Stimulated activated CD4-positive, alpha-beta T cell treated with anti-CD3 and anti-CD28 coated beads, Interleukin-4, amount 100 ng/mL, for 4 hours (primary cell): ENCODE measurements at regions not wholly inside any gene's neighbourhood (a gene's known extent, or its start where the extent isn't known, plus 50 kb on each side); places are given as distances from the start of the nearest gene placed in this dataset.
"Not testable (repeated sequence)": the region's sequence is repeated elsewhere in the genome, so short reads cannot be mapped to it uniquely, and the experiment has no call there.

ENCODE experiments used
- DNase-seq, 2 experiments: peaks; one replicate each; pipeline ENCODE4 v3.0.0-alpha.2; 2020

DNA sequence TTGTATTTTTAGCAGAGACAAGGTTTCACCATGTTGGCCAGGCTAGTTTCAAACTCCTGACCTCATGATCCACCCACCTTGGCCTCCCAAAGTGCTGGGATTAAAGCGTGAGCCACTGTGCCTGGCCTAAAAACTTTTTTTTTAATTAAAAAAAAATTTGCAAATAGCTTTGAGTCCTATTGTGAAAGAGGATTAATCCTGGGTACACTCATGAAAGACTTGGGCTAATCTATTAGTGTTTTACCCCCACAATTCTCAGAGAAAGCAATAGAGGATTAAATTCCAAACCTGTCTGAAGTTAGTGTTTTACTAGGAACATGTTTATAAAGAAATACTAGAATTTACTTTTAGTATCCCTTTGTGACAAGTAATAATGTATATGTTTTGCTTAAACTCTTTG lies 76.9 kb upstream of the ITGB1 start:
- DNase-seq = no peak

DNA sequence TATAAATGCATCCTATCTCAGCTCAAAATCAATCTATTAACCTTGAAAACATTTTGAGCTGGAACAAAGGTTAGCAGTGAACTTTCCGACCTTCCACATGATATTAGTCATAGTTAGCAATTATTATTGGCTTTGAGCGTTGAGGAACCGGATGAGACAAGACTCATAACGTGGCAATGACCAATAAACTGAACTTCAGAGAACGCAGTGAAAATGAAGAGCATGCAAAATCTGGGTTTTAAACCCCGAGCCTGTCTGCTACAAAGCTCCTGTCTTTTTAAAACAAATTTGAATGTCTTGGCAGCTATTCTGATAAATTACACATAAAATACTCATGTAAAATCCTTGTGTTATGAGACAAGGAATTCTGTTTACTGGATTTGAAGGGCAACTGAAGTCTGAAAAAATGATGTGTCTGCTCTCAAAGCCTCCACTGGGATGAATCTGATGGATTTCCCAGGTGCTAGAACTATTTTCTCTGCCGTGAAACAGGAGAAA lies 74.7 kb upstream of the ITGB1 start:
- DNase-seq = no peak

DNA sequence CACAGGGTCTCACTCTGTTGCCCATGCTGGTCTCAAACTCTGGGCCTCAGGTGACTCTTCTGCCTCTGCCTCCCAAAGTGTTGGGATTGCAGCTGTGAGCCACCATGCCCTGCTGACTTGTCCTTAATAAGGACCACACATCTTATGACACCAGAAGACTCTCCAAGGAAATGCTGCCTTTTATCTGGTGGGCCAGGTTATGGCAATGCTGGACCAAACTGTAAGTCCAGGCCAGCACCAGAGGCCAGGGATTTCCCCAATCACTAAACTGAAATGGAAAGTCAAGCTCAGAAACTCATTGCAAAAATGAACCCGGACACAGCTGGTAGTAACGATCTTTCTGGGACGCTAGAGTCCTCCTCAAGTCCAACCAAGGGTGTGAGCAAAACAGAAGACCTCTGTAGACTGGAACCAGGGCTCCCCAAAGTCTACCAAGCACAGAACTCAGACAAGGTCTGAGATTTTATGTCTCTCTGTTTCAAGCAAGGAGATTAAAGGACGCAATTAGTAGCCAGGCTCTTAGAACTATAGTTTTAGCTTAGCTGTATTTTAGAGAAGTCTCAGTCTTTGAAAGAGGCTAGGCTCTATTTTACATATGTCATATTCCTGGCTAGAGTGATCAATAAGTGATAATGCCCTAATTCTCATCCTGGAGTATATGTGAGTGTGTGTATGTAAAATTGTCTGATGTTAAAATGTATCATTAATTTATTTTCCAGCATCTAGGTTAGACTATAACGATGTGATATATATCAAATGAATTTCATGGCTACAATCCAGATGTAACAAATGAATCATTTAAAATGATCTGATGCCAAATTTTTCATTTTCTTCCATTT lies 74.0 kb upstream of the ITGB1 start:
- no peak for DNase-seq

DNA sequence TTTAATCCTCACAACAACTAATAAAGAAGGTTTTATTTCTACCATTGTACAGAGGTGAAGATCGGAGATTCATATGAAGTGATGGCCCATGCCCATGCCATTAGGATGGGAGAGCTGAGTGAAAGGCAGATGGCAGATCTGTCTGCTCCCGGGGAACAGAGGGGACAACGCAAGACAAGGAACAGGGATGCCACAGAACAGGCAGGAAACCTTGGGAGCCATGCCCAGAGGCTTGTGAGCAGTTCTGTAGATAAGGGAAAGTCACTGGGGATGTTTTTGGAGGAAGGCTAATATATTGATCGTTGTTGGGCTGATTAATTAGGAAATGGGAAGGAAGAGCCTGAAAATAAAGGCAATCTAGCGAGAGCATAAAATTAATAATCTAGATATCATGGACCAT lies 73.1 kb upstream of the ITGB1 start:
- no peak for DNase-seq

GRCh38 chr10:33028515-33028914 lies 70.5 kb upstream of the ITGB1 start:
- DNase-seq = peak; percentile 14 to 49

DNA sequence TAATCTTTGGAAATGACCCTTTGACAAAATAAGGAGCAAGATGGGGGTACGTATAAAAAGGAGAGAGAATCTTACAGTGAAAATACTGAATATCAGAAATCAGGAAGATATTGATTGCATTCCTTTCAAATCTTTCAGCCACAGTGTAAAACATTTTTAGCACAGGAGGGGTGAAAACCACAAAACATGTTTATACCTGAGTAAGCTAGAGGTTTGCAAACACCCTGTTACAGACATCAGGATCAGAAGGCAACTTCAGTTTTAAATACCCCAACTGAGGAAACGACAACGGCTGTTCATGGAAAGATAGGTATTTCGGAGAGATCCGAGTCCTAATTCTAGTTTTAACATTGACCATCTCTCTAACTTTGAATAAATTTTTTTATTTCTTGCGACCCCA lies 69.1 kb upstream of the ITGB1 start:
- DNase-seq = no peak

GRCh38 chr10:33026422-33026821 lies 68.4 kb upstream of the ITGB1 start:
- no peak for DNase-seq

- DNase-seq = no peak
These were observed 67.9 kb upstream of the ITGB1 start for GRCh38 chr10:33025910-33026309.

DNA sequence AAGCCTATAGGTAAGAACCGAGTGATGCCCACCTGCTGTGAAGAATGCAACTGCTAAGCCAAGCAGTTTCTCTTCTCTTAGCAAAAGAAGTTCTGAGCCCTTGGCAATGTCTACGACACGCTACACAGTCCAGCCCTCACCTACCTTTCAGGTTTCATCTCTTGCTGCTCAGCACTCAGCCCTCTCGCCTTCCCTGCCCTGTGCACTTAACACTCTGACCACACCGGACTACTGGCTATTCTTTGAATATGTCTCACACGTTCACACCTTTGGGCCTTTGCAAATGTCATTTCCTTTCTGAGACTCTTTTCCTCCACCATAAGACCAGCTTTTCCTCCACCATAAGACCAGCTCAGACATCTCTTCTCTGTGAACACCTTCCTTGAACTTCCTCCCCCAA lies 67.0 kb upstream of the ITGB1 start:
- DNase-seq = no peak

DNA sequence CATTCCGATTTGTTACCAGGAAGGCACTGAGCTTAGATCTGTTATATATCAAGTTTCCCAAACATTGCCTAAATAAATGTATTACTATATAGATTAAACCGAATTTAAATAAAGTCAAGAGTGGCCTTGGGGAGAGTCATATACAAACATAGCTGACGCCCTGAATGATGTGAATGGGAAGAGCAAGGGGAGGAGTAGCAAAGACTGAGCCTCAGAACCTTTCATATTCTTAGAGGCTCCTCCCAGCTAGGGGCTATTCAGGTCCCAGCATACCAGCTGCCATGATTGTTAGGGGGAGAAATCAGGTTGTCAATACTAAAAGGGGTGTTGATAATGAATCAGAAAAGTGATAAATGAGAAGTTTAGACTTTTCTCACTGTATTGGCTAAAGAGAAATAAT lies 64.7 kb upstream of the ITGB1 start:
- no peak for DNase-seq

GRCh38 chr10:33022090-33022489 lies 64.1 kb upstream of the ITGB1 start:
- DNase-seq = no peak

DNA sequence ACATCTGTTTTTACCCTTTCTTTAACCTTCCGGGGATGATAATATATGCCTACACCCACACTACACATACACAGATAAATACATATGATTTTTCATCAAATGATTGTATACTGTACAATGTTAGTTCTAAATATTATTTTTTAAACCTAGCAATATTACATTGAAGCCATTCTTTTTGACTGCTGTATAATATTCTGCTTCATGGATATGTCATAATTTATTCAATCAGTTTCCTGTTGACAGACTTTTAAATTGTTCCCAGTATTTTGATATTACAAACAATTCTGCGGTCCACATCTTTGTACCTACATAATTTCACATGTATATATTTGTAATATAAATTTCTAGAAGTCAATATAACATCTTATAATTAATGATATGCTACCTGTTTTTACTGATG lies 59.0 kb upstream of the ITGB1 start:
- no peak for DNase-seq

DNA sequence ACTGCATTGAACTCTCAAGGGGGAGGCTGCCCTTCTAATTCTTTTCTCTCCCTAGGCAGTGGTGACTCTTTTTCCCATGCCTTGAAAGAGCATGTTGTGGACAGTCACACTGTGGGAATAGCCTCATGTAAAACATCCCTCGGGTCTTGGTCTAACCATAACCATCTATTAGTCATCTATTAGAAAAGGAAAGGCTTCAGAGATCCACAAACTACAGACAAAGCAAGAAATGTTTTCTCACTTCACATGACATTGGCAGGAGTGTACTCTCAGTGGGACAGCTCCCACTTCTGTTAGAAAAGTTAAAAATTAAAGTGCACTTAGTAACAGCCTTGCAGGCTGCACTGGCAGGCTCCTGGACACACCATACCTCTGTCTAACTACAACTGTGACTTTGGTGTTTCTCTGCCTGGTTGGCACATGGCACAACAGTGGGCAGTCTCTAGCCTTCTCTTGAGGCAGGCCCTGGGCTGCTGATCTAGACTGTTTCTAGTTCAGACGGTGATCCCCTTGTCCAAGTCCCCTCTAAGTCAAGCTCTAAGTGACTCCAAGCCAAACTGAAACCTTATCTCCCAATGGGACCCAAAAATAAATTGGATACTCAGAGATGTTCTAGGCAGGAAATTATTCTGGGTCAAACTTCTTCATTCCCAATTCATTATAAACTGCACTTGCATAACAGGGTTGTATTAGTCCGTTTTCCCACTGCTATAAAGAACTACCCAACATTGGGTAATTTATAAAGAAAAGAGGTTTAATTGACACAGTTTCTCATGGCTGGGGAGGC lies 57.9 kb upstream of the ITGB1 start:
- no peak for DNase-seq

DNA sequence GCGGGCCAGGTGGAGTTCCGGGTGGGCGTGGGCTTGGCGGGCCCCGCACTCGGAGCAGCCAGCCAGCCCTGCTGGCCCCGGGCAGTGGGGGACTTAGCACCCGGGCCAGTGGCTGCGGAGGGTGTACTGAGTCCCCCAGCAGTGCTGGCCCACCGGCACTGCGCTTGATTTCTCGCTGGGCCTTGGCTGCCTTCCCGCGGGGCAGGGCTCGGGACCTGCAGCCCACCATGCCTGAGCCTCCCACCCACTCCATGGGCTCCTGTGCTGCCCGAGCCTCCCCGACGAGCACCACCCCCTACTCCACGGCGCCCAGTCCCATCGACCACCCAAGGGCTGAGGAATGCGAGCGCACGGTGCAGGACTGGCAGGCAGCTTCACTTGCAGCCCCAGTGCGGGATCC lies 55.3 kb upstream of the ITGB1 start:
- DNase-seq = not testable (repeated sequence)

DNA sequence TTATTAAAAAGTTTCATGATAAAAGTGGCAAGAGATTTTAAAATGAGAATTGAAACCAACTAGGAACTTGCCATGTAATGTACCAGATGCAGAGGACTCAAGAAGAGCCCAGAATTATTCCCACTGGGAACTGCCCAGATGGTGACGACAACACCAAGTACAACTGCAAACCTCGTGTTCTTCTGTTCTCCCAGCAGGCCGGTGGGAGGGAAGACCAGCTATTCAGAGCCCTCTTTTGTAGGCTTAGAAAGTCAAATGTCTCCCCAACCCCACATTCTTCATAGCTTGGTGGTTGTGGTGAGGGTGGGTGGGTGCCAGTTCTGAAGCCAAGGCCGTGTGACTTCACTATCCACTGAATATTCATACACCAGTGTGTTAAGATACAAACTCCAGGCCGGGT lies 54.3 kb upstream of the ITGB1 start:
- DNase-seq = no peak

DNA sequence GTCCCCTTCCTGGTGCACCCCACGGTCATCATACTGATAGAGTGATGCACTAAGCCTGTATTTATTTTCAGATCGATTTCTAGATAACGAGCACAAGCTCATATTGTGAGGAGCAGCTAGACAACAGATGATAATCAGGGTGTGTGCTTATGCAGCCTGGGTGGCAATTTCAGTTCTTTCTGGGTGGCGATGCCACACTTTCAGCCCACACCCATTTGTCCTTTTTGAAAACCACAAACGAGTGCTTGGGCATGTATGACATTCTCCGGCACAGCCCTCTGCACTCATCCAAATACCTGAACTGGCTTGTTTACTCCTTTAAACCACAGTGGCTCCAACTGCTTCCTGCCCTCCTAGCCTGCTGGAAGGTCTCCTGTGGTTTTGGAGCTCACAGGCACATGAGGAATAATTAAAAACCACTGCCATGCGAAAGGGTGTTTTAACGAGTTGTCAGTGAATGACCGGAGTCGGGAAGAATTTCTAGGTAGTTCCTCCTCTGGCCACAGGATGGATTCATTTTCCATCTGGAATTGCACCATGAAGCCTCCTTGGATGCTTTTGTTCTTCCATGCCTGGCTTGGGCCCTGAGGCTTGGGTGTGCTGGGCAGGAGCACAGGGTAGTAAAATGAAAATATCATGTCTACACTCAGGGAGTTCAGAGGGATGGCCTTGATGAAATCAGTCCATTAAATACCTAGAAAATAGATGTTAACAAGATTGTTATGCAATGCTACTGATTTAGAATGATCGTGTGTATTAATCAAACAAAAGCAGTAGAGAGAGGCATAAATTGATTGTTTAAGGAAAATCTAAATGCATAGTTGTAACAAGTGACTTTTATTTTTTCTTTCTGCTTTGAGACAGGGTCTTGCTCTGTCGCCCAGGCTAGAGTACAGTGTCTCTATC lies 52.4 kb upstream of the ITGB1 start:
- DNase-seq = no peak

- no peak for DNase-seq
These were observed 51.5 kb upstream of the ITGB1 start for GRCh38 chr10:33009244-33010131.

DNA sequence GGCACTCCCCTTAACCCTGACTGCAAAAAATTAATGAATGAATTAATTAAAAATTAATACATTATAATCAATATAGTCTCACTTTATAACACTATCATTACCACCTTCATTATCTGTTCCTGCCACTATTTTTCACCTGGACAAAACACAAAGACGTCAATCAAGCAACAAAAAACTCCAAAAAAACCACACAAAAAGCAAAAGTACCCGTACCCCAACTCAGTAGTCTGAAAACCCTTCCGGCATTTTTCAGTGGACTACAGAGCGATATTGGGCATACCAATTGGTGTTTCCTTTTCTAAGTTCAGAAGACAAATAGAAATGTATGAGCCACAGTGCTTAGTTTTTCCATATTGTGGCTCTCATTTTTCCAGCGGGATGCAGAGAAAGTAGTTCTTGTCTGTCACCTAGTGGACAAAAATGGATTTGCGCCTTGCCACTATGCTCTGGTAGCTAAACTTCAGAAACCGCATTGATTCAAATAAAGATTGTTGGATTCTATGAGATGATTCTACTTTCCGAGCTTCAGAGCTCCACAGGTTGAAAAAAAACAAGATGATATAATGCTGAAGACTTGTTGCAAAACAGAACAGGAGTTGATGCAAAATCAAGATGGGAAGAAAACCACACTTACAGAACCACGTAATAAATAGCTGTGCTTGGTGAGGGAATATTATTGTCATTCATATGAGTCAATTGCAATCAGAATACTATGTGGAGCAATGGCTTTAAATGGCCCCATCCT lies 50.6 kb upstream of the ITGB1 start:
- peak; percentile 45 to 55 for DNase-seq

DNA sequence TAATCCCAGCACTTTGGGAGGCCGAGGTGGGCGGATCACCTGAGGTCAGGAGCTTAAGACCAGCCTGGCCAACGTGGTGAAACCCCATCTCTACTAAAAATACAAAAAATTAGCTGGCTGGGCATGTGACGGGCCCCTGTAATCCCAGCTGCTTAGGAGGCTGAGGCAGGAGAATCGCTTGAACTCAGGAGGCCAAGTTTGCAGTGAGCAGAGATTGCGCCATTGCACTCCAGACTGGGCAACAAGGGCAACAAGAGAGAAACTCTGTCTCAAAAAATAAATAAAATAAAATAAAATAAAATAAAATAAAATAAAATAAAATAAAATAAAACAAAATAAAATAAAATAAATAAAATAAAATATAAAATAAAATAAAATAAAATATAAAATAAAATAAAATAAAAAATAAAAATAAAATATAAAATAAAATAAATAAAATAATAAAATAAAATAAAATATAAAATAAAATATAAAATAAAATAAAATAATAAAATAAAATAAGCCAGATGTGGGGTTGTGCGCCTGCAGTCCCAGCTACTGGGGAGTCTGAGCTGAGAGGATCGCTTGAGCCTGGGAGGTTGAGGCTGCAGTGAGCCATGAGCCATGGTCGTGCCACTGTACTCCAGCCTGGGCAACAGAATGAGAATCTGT lies 49.8 kb upstream of the ITGB1 start:
- DNase-seq = not testable (repeated sequence)
